HCT116 (cell line): ENCODE measurements at regions not wholly inside any gene's neighbourhood (a gene's known extent, or its start where the extent isn't known, plus 50 kb on each side); places are given as distances from the start of the nearest gene placed in this dataset.

Experiments
- ATAC-seq: fragments of 200-7000 bp; cut with Tn5 transposase; 2 replicates; pipeline ENCODE4 v1.9.1; 2020; ENCODE audit warnings: mild to moderate bottlenecking, moderate library complexity
- BruUV-seq: library from RNA; stranded (reverse); fragments of 400-500 nt; replicated peaks from 2 replicates; lab custom pipeline; 2021; lab: Mats Ljungman, UMichigan
- CTCF ChIA-PET: fragments of 300-600 bp; sonication (Branson Sonifier 250); formaldehyde crosslinking; loops from one replicate; lab custom pipeline; 2021; ENCODE audit warnings: antibody characterized with exemption; lab: Charles Lee
- POLR2A ChIA-PET: fragments of 300-600, 350-600 bp; sonication (Branson Sonifier 250); formaldehyde crosslinking; loops from one replicate; lab custom pipeline; 2021; ENCODE audit warnings: antibody characterized with exemption; lab: Charles Lee
- RAD21 ChIA-PET, 2 experiments: fragments of 300-600 bp; sonication (Branson Sonifier 250); formaldehyde crosslinking; loops; one replicate each; lab custom pipeline; 2023; ENCODE audit warnings: low total read pairs in 2 of 2; ENCODE audit not compliant: uncharacterized antibody in 2 of 2, unreplicated experiment in 2 of 2, low non-redundant PET in 1 of 2; lab: Charles Lee
- DNase-seq: peaks from one replicate; pipeline ENCODE4 v3.0.0-alpha.2; 2010; ENCODE audit warnings: low read depth, low spot score
- H2AFZ ChIP-seq: fragments of 200-600 bp; shearing (Covaris generic), sonication (generic); 2 replicates; pipeline ENCODE4 v1.6.1; 2017; ENCODE audit warnings: low read depth, mixed run types, mixed read lengths, antibody characterized with exemption, low read length; ENCODE audit not compliant: poor library complexity, severe bottlenecking
- H3K27ac ChIP-seq: 2 replicates; pipeline ENCODE4 v1.5.1; 2012; ENCODE audit warnings: low read depth, low read length
- H3K27me3 ChIP-seq: fragments of 200-600 bp; sonication (generic); 2 replicates; pipeline ENCODE4 v1.6.1; 2016; ENCODE audit warnings: mixed run types, low read length, mixed read lengths; ENCODE audit not compliant: insufficient read depth
- H3K36me3 ChIP-seq, 2 experiments: fragments of 200-500 bp in 1 of 2; fragments of 200-600 bp in 1 of 2; sonication (Bioruptor generic) in 1 of 2; sonication (generic) in 1 of 2; 2 replicates each; pipeline versions ENCODE4 v1.5.1 to v1.6.1; 2014 to 2016; ENCODE audit warnings: low read length in 2 of 2, inconsistent platforms in 1 of 2, mixed read lengths in 1 of 2, mixed run types in 1 of 2; ENCODE audit not compliant: insufficient read depth in 2 of 2, control insufficient read depth in 1 of 2
- H3K4me1 ChIP-seq, 2 experiments: fragments of 200-600 bp in 1 of 2; sonication (generic) in 1 of 2; 2 replicates each; pipeline versions ENCODE4 v1.5.1 to v1.6.1; 2012 to 2017; ENCODE audit warnings: low read length in 2 of 2, inconsistent platforms in 1 of 2, mild to moderate bottlenecking in 1 of 2, mixed read lengths in 1 of 2, mixed run types in 1 of 2, moderate library complexity in 1 of 2; ENCODE audit not compliant: insufficient read depth in 2 of 2, control insufficient read depth in 1 of 2
- H3K4me2 ChIP-seq: fragments of 200-600 bp; sonication (generic); 2 replicates; pipeline ENCODE4 v1.6.1; 2017; ENCODE audit warnings: mixed run types, low read length, mixed read lengths
- H3K4me3 ChIP-seq, 2 experiments: fragments of 200-600 bp in 1 of 2; sonication (generic) in 1 of 2; replicated peaks in 1 of 2; 2 replicates each; pipeline ENCODE4 v1.5.1; 2011 to 2016; ENCODE audit warnings: low read length in 2 of 2, control low read depth in 1 of 2, low read depth in 1 of 2, mild to moderate bottlenecking in 1 of 2, mixed read lengths in 1 of 2, mixed run types in 1 of 2
- H3K79me2 ChIP-seq: fragments of 200-600 bp; sonication (generic); 2 replicates; pipeline ENCODE4 v1.6.1; 2017; ENCODE audit warnings: mild to moderate bottlenecking, mixed run types, low read length, moderate library complexity, mixed read lengths; ENCODE audit not compliant: insufficient read depth
- H3K9ac ChIP-seq: fragments of 200-600 bp; sonication (generic); 2 replicates; pipeline ENCODE4 v1.6.1; 2016; ENCODE audit warnings: low read length, mixed read lengths
- H3K9me2 ChIP-seq: fragments of 200-600 bp; sonication (generic), shearing (Covaris generic); 2 replicates; pipeline ENCODE4 v1.6.1; 2017; ENCODE audit warnings: mixed run types, mild to moderate bottlenecking, moderate library complexity; ENCODE audit not compliant: insufficient read depth
- H3K9me3 ChIP-seq, 2 experiments: fragments of 200-500 bp in 1 of 2; fragments of 200-600 bp in 1 of 2; sonication (Bioruptor generic) in 1 of 2; sonication (generic) in 1 of 2; 2 replicates each; pipeline ENCODE4 v1.6.1; 2014 to 2017; ENCODE audit warnings: low read length in 2 of 2, mixed read lengths in 2 of 2, inconsistent platforms in 1 of 2, low read depth in 1 of 2, mild to moderate bottlenecking in 1 of 2, mixed run types in 1 of 2, moderate library complexity in 1 of 2; ENCODE audit not compliant: control insufficient read depth in 1 of 2, insufficient read depth in 1 of 2
- H4K20me1 ChIP-seq: fragments of 200-600 bp; sonication (generic), shearing (Covaris generic); 2 replicates; pipeline ENCODE4 v1.6.1; 2017; ENCODE audit warnings: mixed run types, mild to moderate bottlenecking, moderate library complexity; ENCODE audit not compliant: insufficient read depth
- CBX3 ChIP-seq: IDR thresholded peaks from 2 replicates; pipeline ENCODE4 v1.6.1; 2012; ENCODE audit warnings: low read depth
- CEBPB ChIP-seq: IDR thresholded peaks from 2 replicates; pipeline ENCODE4 v1.6.1; 2012; ENCODE audit warnings: low read depth
- EGR1 ChIP-seq: IDR thresholded peaks from 2 replicates; pipeline ENCODE4 v1.6.1; 2012; ENCODE audit warnings: low read depth
- ELF1 ChIP-seq: IDR thresholded peaks from 2 replicates; pipeline ENCODE4 v1.6.1; 2012; ENCODE audit warnings: low read depth, borderline replicate concordance
- EZH2 ChIP-seq: fragments of 200-600 bp; sonication (generic); IDR thresholded peaks from 2 replicates; pipeline ENCODE4 v1.6.1; 2017; ENCODE audit warnings: antibody characterized with exemption, mixed run types
- EZH2phosphoT487 ChIP-seq: fragments of 200-600 bp; IDR thresholded peaks from 2 replicates; pipeline ENCODE4 v1.6.1; 2018; ENCODE audit warnings: antibody characterized with exemption, borderline replicate concordance
- POLR2A ChIP-seq: IDR thresholded peaks from 2 replicates; pipeline ENCODE4 v1.7.0; 2011; ENCODE audit warnings: borderline replicate concordance; ENCODE audit not compliant: insufficient read depth, insufficient read length; ENCODE audit errors: extremely low read depth
- TCF7L2 ChIP-seq: IDR thresholded peaks from 2 replicates; pipeline ENCODE4 v1.7.0; 2011; ENCODE audit warnings: borderline replicate concordance, inconsistent platforms; ENCODE audit not compliant: insufficient read depth, insufficient read length; ENCODE audit errors: extremely low read depth
- YY1 ChIP-seq: IDR thresholded peaks from 2 replicates; pipeline ENCODE4 v1.6.1; 2011; ENCODE audit warnings: low read length, low read depth, moderate library complexity, mild to moderate bottlenecking; ENCODE audit not compliant: insufficient replicate concordance; ENCODE audit errors: extremely low read depth
- ZFX ChIP-seq: fragments of 450-650 bp; IDR thresholded peaks from 2 replicates; pipeline ENCODE4 v1.6.1; 2017
- intact Hi-C: fragments of 100-400 bp; cut with micrococcal nuclease; formaldehyde crosslinking; loops from 2 replicates; pipeline ENCODE4 v1.10.0; 2022
- TF ChIP-seq, protein P1 (sequence below): IDR thresholded peaks from 2 replicates; pipeline ENCODE4 v1.6.1; 2011; ENCODE audit warnings: mild to moderate bottlenecking, low read length, moderate library complexity; ENCODE audit not compliant: insufficient replicate concordance; ENCODE audit errors: extremely low read depth
- TF ChIP-seq, protein P2 (sequence below): IDR thresholded peaks from 2 replicates; pipeline ENCODE4 v1.6.1; 2012; ENCODE audit warnings: low read depth
- TF ChIP-seq, protein P3 (sequence below): IDR thresholded peaks from 2 replicates; pipeline ENCODE4 v1.6.1; 2012
- TF ChIP-seq, protein P4 (sequence below), 3 experiments: fragments of 200-600 bp in 1 of 3; sonication (generic) in 1 of 3; IDR thresholded peaks in 2 of 3; conservative IDR thresholded peaks in 1 of 3; 2 replicates each; pipeline ENCODE4 v1.5.1; 2012 to 2017; ENCODE audit warnings: low read depth in 2 of 3, low read length in 2 of 3, antibody characterized with exemption in 1 of 3, borderline replicate concordance in 1 of 3, control low read depth in 1 of 3, mild to moderate bottlenecking in 1 of 3, mixed read lengths in 1 of 3, mixed run types in 1 of 3, moderate library complexity in 1 of 3; ENCODE audit not compliant: insufficient read depth in 1 of 3

DNA sequence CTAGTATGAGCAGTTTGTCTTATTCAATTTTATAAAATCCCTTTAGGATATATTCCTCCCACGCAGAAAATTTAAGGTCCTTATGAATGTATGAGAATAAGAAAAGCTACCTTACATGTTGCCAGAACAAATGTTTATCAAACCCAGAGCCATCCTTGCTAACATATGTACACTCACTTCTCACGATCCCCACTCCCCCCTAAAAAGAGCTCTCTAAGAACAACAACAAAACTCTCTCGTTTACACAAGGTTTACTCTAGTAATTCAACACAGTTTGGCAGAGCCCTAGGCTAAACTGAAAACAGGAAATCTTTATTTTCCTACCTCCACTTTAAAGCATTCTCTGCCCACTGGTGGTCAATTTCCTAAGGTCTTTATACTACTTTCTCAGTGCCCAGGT lies 504.9 kb downstream of the ZEB2 start (continued):
- TF ChIP-seq, protein P1, sequence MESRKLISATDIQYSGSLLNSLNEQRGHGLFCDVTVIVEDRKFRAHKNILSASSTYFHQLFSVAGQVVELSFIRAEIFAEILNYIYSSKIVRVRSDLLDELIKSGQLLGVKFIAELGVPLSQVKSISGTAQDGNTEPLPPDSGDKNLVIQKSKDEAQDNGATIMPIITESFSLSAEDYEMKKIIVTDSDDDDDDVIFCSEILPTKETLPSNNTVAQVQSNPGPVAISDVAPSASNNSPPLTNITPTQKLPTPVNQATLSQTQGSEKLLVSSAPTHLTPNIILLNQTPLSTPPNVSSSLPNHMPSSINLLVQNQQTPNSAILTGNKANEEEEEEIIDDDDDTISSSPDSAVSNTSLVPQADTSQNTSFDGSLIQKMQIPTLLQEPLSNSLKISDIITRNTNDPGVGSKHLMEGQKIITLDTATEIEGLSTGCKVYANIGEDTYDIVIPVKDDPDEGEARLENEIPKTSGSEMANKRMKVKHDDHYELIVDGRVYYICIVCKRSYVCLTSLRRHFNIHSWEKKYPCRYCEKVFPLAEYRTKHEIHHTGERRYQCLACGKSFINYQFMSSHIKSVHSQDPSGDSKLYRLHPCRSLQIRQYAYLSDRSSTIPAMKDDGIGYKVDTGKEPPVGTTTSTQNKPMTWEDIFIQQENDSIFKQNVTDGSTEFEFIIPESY = no peak
- TF ChIP-seq CEBPB (no peak), ELF1 (no peak), EGR1 (no peak), CBX3 (no peak), EZH2phosphoT487 (no peak), ZFX (no peak)
- TF ChIP-seq, protein P2, sequence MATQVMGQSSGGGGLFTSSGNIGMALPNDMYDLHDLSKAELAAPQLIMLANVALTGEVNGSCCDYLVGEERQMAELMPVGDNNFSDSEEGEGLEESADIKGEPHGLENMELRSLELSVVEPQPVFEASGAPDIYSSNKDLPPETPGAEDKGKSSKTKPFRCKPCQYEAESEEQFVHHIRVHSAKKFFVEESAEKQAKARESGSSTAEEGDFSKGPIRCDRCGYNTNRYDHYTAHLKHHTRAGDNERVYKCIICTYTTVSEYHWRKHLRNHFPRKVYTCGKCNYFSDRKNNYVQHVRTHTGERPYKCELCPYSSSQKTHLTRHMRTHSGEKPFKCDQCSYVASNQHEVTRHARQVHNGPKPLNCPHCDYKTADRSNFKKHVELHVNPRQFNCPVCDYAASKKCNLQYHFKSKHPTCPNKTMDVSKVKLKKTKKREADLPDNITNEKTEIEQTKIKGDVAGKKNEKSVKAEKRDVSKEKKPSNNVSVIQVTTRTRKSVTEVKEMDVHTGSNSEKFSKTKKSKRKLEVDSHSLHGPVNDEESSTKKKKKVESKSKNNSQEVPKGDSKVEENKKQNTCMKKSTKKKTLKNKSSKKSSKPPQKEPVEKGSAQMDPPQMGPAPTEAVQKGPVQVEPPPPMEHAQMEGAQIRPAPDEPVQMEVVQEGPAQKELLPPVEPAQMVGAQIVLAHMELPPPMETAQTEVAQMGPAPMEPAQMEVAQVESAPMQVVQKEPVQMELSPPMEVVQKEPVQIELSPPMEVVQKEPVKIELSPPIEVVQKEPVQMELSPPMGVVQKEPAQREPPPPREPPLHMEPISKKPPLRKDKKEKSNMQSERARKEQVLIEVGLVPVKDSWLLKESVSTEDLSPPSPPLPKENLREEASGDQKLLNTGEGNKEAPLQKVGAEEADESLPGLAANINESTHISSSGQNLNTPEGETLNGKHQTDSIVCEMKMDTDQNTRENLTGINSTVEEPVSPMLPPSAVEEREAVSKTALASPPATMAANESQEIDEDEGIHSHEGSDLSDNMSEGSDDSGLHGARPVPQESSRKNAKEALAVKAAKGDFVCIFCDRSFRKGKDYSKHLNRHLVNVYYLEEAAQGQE = no peak

DNA sequence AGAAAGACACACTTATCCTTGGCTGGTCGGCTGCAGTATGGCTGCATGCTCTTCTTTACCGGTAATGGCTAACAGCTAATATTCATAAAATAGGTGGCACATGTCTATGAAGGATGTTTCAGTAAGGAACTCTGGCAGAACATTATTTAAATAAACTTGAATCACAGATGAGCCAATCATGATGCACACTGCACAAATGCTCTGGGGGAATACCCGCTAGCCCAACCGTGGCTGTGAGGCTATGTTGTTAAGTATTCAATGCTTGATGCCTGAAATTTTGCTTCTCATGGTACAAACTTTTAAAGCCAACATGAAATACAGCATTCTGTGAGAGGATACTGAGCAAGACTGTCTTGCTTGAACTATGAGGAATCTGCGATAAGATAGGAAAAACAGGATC lies 505.8 kb downstream of the ZEB2 start:
- no TSS peak for BruUV-seq
- Histone ChIP-seq H3K79me2 (no peaks in the 10 kb centered on the region), H2AFZ (no peak overlapping the region), H3K27ac (no peak overlapping the region), H3K4me3 (no peak overlapping the region), H3K9me2 (no peaks in the 10 kb centered on the region), H3K4me1 (no peaks in the 10 kb centered on the region), H3K36me3 (no peaks in the 10 kb centered on the region), H4K20me1 (no peaks in the 10 kb centered on the region), H3K9me3 (no peaks in the 10 kb centered on the region), H3K9ac (no peak overlapping the region), H3K4me2 (no peak overlapping the region), H3K27me3 (no peaks in the 10 kb centered on the region)
- no peak for TF ChIP-seq ELF1
- TF ChIP-seq POLR2A = no peak
- no peak for TF ChIP-seq YY1
- no peak for TF ChIP-seq EZH2
- TF ChIP-seq, protein P3, sequence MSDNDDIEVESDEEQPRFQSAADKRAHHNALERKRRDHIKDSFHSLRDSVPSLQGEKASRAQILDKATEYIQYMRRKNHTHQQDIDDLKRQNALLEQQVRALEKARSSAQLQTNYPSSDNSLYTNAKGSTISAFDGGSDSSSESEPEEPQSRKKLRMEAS = no peak
- no peak for TF ChIP-seq TCF7L2
- TF ChIP-seq, protein P1 = no peak
- TF ChIP-seq, protein P4, sequence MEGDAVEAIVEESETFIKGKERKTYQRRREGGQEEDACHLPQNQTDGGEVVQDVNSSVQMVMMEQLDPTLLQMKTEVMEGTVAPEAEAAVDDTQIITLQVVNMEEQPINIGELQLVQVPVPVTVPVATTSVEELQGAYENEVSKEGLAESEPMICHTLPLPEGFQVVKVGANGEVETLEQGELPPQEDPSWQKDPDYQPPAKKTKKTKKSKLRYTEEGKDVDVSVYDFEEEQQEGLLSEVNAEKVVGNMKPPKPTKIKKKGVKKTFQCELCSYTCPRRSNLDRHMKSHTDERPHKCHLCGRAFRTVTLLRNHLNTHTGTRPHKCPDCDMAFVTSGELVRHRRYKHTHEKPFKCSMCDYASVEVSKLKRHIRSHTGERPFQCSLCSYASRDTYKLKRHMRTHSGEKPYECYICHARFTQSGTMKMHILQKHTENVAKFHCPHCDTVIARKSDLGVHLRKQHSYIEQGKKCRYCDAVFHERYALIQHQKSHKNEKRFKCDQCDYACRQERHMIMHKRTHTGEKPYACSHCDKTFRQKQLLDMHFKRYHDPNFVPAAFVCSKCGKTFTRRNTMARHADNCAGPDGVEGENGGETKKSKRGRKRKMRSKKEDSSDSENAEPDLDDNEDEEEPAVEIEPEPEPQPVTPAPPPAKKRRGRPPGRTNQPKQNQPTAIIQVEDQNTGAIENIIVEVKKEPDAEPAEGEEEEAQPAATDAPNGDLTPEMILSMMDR (IDR thresholded peaks at IDR 0.05 in 2 of 3, conservative IDR thresholded peaks at IDR 0.05 in 1 of 3; ENCODE audit: borderline replicate concordance in 1 of 3, insufficient read depth in 1 of 3, low read depth in 2 of 3, low read length in 2 of 3) = no peak
- DNase-seq (no peak), ATAC-seq (no peak)
- intact Hi-C loops = no loop called here
- POLR2A ChIA-PET = no interaction called here
- CTCF ChIA-PET = no interaction called here
- RAD21 ChIA-PET = no interaction called here
